ENCODE measurements at regions not wholly inside any gene's neighbourhood (a gene's known extent, or its start where the extent isn't known, plus 50 kb on each side); places are given as distances from the start of the nearest gene placed in this dataset.

- H3K4me3 ChIP-seq (ENCODE audit: low read depth, low read length) = no peak overlapping the region
Measured at GRCh38 chr2:59713577-59713976, 839.9 kb downstream of the BCL11A start.

GRCh38 chr2:59711121-59711520 lies 842.3 kb downstream of the BCL11A start:
- no peak overlapping the region for H3K4me3 ChIP-seq (ENCODE audit: low read depth, low read length)

GRCh38 chr2:59706729-59707128 lies 846.7 kb downstream of the BCL11A start:
- H3K4me3 ChIP-seq (ENCODE audit: low read depth, low read length) = no peak overlapping the region

DNA sequence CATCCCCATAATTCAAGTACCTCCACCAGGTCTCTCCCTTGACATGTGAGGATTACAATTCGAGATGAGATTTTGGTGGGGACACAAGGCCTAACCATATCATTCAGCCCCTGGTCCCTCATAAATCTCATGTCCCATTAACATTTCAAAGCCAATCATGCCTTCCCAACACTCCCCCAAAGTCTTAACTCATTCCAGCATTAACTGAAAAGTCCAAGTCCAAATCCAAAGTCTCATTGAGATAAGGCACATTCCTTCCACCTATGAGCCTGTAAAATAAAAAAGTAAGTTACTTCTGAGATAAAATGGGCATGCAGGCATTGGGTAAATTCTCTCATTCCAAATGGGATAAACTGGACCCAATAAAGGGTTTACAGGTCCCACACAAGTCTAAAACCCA lies 849.7 kb downstream of the BCL11A start:
- H3K4me3 ChIP-seq (ENCODE audit: low read depth, low read length) = no peak overlapping the region

DNA sequence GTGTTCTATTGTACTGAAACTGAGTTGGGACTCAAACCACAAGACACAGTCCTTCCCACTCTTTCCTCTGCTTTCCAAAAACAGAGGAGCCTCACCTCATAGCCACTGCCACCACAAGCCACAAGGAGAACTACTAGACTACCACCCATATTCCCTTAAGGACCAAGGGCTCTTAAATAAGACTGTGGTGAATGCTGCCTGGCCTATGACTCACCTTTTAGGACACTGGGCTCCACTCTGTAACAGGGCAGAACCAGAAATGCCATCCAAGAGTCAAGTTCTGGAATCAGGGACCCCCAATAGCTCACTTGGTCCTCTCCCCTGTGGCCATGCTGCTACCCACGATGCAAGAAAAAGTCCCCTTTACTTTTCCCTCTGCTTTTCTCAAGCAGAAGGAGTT lies 851.4 kb downstream of the BCL11A start:
- no peak overlapping the region for H3K4me3 ChIP-seq (ENCODE audit: low read depth, low read length)

- H3K4me3 ChIP-seq (ENCODE audit: low read depth, low read length) = no peak overlapping the region
Measured at GRCh38 chr2:59701271-59701994, 852.0 kb downstream of the BCL11A start.

GRCh38 chr2:59694176-59694575 lies 859.3 kb downstream of the BCL11A start:
- H3K4me3 ChIP-seq (ENCODE audit: low read depth, low read length) = no peak overlapping the region

DNA sequence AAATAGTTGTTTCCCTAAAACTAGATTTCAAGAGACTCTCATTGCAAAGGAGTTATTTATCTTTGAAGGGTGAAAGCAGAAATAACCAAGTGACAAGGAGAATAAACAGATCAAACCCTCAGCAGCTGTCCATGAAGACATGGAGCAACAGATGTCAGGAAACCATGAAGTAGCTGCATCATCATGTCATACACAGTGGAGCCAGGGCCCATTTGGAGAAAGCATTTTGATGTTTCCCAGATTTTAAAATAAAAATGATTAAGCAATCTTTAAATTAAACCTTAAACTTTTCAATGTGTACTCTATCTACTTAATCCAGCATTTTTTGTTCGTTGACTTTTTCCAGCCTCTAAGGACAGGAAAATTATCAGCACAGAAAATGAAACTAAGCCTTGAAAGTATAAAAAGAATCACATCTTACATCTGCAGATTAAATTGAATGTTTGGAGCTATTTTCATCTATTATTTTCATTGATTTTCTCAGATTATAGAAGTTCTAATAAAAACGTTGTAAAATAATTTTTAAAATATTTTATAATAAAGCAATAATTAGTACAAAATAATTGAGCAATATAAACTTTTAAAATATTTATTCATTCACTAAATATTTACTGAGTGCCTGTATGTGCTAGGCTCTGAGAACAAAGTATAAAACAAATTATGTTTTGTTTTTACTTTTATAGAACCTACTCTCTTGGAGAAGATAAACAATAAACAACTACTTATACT lies 860.1 kb downstream of the BCL11A start:
- H3K4me3 ChIP-seq (ENCODE audit: low read depth, low read length) = no peak overlapping the region

DNA sequence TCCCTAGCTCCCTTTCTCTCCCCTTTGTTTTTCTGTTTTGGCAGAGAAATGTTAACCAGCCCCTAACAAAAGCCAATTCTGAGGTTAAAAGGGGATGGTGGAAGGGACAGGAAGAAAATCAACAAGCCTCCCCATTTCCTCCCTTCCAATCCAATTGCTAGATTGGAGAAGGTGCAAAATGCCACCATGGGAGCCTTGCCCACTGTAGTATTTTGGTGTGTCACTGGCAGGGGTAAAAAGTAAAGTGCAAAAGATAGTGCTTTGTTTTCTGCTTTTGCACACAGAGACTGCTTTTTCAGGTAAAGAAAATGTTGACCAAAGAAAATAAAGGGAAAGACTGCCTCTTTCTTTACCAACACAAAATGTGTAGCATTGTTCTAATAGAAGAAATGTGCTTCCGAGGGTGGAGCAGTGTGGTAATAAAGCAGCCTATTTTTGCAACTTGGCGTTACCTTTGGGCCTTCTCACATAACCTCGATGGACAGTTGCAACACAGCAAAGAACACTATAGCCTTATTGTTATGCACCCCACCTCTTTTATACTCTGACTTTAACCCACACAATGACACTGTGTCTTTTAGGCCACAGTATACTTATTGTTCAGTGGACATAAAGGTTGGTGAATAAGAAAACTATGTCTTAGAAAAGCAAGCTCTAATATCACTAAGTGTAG lies 861.8 kb downstream of the BCL11A start:
- no peak overlapping the region for H3K4me3 ChIP-seq (ENCODE audit: low read depth, low read length)

DNA sequence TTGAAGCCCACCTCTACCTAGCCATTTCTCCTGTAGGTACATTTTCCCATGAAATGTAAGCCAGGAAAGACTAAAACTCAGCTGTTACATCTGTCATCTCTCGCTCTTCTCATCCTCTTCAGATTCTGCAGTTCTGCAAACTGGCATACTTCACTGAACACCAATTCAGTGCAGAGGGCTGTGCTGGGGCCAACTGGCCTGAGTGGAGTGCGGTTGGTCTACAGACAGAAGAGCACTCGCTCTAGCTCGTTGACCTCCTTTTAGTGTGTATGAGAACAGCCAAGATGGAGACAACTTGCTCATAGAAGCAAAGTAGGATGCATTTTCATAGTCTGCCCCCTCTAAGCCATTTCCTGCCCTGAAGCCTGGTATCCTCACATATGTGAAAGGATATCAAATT lies 862.6 kb downstream of the BCL11A start:
- H3K4me3 ChIP-seq (ENCODE audit: low read depth, low read length) = no peak overlapping the region

DNA sequence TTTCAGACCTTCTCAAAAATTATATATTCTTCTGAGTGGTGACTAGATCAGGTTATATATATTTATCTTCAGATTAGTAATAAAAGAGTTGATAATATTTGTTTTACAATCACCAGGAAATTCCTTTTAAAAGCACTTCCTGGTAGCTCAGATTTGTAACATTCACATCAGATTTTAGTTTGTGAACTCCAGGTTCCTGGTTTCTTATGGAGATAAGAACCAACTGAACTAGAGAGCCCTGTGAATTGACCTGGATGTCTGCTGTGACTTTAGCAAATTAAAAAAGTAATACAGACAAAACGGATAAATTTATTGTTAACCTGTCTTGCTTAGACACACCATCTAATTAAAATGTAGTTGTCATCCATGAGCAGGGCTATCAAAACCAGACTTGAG lies 868.7 kb downstream of the BCL11A start:
- H3K4me3 ChIP-seq (ENCODE audit: low read depth, low read length) = no peak overlapping the region

GRCh38 chr2:59684116-59684770 lies 869.2 kb downstream of the BCL11A start:
- H3K4me3 ChIP-seq (ENCODE audit: low read depth, low read length) = no peak overlapping the region

DNA sequence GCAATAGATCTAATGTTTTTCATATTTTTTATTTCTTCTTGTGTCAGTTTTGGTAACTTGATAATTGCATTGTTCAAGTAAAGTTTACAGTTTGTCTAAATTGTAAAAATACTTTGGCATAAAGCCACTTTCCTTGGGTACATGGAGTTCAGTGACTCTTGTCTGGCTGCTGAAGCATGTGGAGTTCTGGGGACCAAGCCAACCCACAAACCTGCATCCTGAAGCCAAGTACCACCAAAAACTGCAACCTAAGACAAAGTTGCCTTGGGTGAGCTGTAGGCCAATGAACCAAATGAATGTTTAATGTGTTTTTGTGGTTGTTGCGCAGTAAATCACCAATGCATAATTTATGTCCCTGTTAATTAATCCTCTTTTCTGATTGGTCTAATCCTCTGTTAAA lies 872.6 kb downstream of the BCL11A start:
- H3K4me3 ChIP-seq (ENCODE audit: low read depth, low read length) = no peak overlapping the region

DNA sequence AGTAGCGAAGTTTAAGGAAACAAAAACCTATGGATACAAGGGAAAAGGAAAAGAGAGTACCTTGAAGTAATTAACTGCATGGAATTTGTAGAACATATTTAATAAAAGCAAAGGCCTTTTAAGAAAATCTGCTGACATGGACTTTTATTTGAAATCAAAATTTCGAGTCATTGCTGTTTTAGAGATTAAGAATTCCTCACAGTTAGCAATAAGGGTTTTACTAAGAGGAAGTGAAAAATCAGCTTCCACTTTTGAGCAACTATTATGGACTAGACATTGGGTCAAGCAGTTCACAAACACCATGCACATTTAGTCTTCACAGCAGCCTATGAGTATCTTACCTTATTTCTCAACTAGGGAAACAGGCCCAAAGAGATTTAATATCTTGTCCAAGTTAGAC lies 876.3 kb downstream of the BCL11A start:
- H3K4me3 ChIP-seq (ENCODE audit: low read depth, low read length) = no peak overlapping the region

- no peak overlapping the region for H3K4me3 ChIP-seq (ENCODE audit: low read depth, low read length)
Measured at GRCh38 chr2:59674100-59674499, 879.4 kb downstream of the BCL11A start.

- H3K4me3 ChIP-seq (ENCODE audit: low read depth, low read length) = no peak overlapping the region
Measured at GRCh38 chr2:59665021-59665420, 888.4 kb downstream of the BCL11A start.

- H3K4me3 ChIP-seq (ENCODE audit: low read depth, low read length) = no peak overlapping the region
Measured at GRCh38 chr2:59662127-59662861, 891.2 kb downstream of the BCL11A start.

DNA sequence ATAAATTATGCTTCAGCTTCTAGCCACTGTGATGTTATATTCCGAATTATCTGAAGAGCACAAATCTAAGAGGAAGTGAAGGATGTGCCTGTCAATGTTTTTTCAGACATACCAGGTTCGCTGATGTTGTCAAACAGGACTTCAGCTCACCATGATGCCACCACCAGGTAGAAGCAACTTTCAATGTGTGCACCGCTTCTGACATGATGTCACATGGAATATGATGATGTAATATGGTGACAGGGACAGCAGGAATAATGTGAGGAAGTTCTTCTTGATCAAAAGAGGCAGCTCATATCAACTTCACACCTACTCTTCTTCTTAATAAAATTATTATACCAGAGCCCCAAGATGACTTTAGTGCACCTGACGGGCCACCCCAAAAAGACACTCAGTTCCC lies 893.2 kb downstream of the BCL11A start:
- H3K4me3 ChIP-seq (ENCODE audit: low read depth, low read length) = no peak overlapping the region

GRCh38 chr2:59658906-59659635 lies 894.4 kb downstream of the BCL11A start:
- no peak overlapping the region for H3K4me3 ChIP-seq (ENCODE audit: low read depth, low read length)

DNA sequence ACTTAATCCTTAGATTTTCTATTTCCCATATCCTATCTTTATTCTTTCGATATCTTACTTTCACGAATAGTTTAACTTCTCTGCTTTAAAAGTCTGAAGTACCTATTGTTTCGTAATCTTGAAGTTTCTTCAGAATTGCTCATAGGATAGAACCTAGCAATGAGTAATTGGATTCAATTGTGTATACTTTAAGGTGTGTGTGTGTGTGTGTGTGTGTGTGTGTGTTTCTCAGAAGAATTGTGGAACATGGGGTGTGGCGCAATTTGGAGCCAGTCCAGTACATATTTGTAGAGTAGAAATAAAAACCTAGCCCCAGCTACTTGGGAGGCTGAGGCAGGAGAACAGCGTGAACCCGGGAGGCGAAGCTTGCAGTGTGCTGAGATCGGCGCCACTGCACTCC lies 897.6 kb downstream of the BCL11A start:
- no peak overlapping the region for H3K4me3 ChIP-seq (ENCODE audit: low read depth, low read length)
